Spleen (tissue), 7 donors: ENCODE measurements at regions not wholly inside any gene's neighbourhood (a gene's known extent, or its start where the extent isn't known, plus 50 kb on each side); places are given as distances from the start of the nearest gene placed in this dataset.
"Not testable (repeated sequence)": the region's sequence is repeated elsewhere in the genome, so short reads cannot be mapped to it uniquely, and the experiment has no call there.

Experiments used
- CTCF ChIP-seq, 11 experiments: fragments of 200-600 bp in 7 of 11; fragments of 450-650 bp in 4 of 11; sonication (generic) in 4 of 11; IDR thresholded peaks in 8 of 11; conservative IDR thresholded peaks in 3 of 11; 1 replicate in 7 of 11; 2 replicates in 4 of 11; pipeline versions ENCODE4 v1.4.0 to v1.8.0; 2016 to 2021; ENCODE audit warnings: antibody characterized with exemption in 11 of 11, inconsistent platforms in 4 of 11, mild to moderate bottlenecking in 1 of 11
- POLR2AphosphoS5 ChIP-seq, 3 donors: sonication (generic); formaldehyde crosslinking; IDR thresholded peaks; one replicate each; pipeline ENCODE4 v1.5.1; 2017; ENCODE audit warnings: antibody characterized with exemption in 3 of 3
- donor health status: DM: no; HTN: no; CAD: no; lungs with moderate emphysema.
- donor health status: DM: no; HTN: no; CAD: no.
- donor health status: DM: no; HTN: no; CAD: no.

GRCh38 chr2:113328572-113328971 is 49.9 kb upstream of the PAX8 start:
- not testable (repeated sequence) for TF ChIP-seq POLR2AphosphoS5 (IDR thresholded peaks at IDR 0.05); CTCF (IDR thresholded peaks at IDR 0.05 in 8 of 11, conservative IDR thresholded peaks at IDR 0.05 in 3 of 11)
